ENCODE measurements at regions not wholly inside any gene's neighbourhood (a gene's known extent, or its start where the extent isn't known, plus 50 kb on each side); places are given as distances from the start of the nearest gene placed in this dataset.

DNA sequence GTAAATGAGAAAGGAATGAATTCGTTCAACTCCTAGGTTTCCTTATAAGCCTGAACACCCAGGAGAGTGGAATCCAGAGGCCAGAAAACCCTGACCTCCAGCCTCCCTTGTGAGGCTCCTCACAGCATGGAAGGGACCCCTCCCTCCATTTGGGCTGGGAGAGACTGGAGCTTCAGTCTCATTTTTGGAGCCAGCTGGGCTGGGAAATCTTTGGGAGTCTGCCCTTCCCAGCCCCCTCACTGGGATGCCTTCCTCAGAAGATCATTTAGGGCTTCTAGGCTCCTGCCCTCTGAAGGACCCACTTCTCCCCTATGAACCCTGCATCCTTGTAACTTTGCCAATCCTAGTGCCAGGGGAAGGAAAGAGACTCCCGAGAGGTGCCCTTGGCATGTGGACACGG, 346.1 kb downstream of the CYP26B1 start:
- TF ChIP-seq, protein P1, sequence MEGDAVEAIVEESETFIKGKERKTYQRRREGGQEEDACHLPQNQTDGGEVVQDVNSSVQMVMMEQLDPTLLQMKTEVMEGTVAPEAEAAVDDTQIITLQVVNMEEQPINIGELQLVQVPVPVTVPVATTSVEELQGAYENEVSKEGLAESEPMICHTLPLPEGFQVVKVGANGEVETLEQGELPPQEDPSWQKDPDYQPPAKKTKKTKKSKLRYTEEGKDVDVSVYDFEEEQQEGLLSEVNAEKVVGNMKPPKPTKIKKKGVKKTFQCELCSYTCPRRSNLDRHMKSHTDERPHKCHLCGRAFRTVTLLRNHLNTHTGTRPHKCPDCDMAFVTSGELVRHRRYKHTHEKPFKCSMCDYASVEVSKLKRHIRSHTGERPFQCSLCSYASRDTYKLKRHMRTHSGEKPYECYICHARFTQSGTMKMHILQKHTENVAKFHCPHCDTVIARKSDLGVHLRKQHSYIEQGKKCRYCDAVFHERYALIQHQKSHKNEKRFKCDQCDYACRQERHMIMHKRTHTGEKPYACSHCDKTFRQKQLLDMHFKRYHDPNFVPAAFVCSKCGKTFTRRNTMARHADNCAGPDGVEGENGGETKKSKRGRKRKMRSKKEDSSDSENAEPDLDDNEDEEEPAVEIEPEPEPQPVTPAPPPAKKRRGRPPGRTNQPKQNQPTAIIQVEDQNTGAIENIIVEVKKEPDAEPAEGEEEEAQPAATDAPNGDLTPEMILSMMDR (IDR thresholded peaks at IDR 0.05; ENCODE audit: low read depth, low read length, missing control alignments) = no peak
- no peak overlapping the region for H3K4me3 ChIP-seq (ENCODE audit: low read depth, low read length)
- DNase-seq (ENCODE audit: low read depth) = no peak

DNA sequence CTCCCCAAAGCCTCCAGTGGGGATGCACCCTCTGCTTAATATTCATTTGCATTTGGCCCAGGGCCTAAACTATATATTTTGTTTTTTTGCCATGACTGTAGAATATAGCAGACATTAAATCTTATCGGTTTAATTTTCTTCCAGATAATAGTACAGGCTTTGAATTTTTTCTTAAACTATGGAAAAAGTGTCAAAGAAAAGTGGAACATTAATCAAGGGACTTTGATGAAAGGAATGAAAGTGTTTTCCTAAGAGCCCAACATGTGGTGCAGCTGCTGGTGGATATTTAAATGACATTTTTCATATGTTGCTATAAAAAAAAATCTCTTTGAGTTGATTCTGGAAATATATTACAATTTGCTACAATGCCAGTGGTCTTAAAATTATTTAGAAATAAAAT, 346.8 kb downstream of the CYP26B1 start:
- DNase-seq (ENCODE audit: low read depth) = no peak
- TF ChIP-seq, protein P1 (IDR thresholded peaks at IDR 0.05; ENCODE audit: low read depth, low read length, missing control alignments) = no peak
- H3K4me3 ChIP-seq (ENCODE audit: low read depth, low read length) = no peak overlapping the region

DNA sequence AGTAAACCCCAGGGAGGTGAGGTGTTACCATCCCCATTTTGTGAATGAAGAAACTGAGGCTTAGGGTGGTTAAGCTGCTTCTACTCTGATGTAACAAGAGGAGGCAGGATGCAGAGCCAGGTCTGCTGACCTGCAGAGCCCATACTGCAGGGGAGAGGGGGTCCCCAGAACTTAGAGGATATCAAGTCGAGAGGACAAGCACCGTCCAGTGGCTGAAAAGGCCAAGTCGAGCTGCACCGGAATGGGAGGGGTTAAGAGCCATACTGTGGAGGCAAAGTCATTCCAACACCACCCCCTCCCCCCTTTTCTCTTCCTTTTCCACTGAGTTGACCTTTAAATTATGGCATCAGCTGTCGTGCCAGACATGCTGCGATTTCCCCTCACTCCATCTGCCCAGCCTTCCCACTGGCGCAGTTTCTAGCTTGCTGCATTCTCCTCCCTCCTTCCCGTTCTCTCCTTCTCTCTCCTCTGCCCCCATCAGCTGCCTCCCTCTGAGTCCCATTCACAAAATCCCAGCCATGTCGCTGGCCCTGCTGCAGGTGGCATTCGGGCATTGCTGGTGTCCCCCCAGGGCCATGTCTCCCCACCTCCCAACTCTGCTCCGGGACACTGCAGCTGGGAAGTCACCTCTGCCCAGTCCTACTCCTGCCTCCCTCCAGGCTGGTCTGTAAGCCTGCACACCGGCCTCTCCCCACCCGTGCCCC, 346.9 kb downstream of the DYSF start:
- no peak for DNase-seq (ENCODE audit: low read depth)
- TF ChIP-seq, protein P1 (IDR thresholded peaks at IDR 0.05; ENCODE audit: low read depth, low read length, missing control alignments) = no peak
- no peak overlapping the region for H3K4me3 ChIP-seq (ENCODE audit: low read depth, low read length)

DNA sequence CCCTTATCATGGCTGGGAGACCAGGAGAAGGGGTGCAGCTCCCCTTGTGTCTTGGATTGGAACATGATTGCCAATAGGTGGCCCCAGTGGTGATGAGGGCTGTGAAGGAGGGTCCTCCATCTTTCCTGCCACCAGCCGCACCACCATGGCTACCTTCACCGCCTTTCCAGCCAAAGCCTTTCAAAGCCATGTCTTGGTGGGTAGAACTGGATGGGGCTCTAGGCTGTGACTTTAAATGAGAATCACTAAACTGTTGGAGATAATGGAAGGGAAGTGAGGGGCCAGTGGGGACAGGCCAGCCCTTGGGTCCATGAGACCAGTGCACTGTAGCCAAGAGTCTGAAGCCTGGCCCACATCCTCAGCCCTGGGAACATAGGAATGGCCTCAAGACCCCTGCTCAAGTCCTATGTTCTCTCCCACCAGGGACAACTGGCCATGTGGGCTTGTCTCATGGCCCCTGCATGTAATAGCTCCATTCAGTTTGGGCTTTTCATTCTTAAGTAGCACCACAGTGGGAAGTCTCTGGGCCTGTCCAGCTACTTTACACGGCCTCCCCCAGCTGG, 345.7 kb downstream of the DYSF start:
- H3K4me3 ChIP-seq (ENCODE audit: low read depth, low read length) = no peak overlapping the region
- TF ChIP-seq, protein P1 (IDR thresholded peaks at IDR 0.05; ENCODE audit: low read depth, low read length, missing control alignments) = no peak
- no peak for DNase-seq (ENCODE audit: low read depth)

DNA sequence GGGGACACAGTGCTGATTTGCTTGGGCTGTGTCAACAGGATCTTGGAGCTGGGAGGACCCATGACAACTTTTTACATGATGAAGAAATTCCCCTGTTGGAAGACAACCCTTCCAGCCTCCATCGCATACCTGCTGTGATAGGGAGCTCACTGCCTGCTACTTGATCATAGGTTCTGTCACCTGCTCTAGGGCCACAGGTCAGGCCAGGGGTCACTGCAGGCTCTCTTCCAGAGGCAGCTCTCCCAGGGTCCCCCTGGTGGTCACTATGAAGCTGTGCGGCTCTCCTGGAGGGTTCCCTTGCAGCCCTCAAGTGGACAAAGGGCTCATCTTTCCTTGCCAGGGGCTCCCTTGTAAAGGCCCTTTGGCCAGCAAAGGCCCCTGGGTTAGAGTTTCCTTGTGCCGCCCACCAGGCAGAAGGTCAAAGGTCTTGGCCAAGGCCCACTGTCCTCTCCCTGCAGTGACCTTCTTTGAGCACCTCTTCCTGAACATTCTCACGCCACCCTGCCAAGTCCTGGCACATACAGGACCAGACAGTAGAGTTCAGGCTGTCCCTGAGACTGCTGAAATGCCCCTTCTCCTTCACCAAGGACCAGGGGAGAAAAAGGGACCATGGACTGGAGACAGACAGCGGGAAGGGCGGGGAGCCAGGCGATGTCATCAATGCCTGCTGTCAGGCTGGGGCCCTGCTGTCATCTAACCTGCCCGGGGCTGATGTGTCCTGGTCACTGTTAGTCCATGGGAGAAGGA, 345.1 kb downstream of the DYSF start:
- no peak for DNase-seq (ENCODE audit: low read depth)
- TF ChIP-seq, protein P1 (IDR thresholded peaks at IDR 0.05; ENCODE audit: low read depth, low read length, missing control alignments) = peak; percentile 74
- H3K4me3 ChIP-seq (ENCODE audit: low read depth, low read length) = no peak overlapping the region

DNA sequence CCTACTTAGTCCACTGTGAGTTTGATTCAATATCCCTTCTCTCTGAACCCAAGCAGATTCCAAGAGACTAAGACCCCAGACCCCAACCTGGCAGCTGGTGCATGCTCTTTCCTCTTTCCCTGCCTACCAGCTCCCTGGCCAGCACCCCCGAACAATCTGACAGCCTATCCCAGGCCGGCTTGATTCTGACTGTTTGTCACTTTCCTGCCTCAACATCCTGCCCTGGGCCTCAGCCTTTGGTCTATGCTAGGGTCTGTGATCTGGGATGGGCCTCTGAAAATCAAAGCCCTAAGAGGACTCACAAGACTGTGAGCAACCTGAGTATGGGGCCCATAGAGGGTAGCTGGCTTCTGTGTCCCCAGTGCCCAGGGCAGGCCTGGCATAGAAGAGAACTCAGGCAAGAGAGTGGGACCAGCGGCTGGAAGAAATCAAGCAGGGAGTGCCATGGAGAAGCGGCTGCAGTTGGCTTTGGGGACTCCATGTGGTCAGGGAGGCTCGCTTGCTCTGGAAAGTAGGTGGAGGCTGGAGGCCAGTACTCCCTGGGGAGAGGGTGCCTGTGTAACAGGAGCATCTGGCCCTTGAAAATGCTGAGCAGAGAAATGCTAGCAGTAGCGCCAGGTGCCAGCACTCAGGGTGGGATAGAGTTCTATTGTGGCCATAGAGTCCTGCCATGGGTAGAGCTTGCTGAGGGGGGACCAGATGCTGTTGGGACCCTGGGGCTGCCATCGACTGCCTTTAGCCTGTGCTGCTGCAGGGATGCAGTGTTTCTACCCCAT, 343.9 kb downstream of the DYSF start:
- TF ChIP-seq, protein P1 (IDR thresholded peaks at IDR 0.05; ENCODE audit: low read depth, low read length, missing control alignments) = no peak
- no peak for DNase-seq (ENCODE audit: low read depth)
- no peak overlapping the region for H3K4me3 ChIP-seq (ENCODE audit: low read depth, low read length)
